A673 (cell line): ENCODE measurements at regions not wholly inside any gene's neighbourhood (a gene's known extent, or its start where the extent isn't known, plus 50 kb on each side); places are given as distances from the start of the nearest gene placed in this dataset.

Experiments used
- EZH2 ChIP-seq: fragments of 200-600 bp; sonication (generic); IDR thresholded peaks from 2 replicates; pipeline ENCODE4 v1.6.1; 2017; ENCODE audit warnings: borderline replicate concordance, low read depth, mild to moderate bottlenecking, mixed read lengths, antibody characterized with exemption, low read length; ENCODE audit not compliant: poor library complexity, severe bottlenecking
- TF ChIP-seq, protein P1 (sequence below): fragments of 300-800, 200-600 bp; sonication (generic); conservative IDR thresholded peaks from 2 replicates; pipeline ENCODE4 v1.5.1; 2017; ENCODE audit warnings: low read depth, mild to moderate bottlenecking, antibody characterized with exemption, low read length, moderate library complexity, mixed read lengths

DNA sequence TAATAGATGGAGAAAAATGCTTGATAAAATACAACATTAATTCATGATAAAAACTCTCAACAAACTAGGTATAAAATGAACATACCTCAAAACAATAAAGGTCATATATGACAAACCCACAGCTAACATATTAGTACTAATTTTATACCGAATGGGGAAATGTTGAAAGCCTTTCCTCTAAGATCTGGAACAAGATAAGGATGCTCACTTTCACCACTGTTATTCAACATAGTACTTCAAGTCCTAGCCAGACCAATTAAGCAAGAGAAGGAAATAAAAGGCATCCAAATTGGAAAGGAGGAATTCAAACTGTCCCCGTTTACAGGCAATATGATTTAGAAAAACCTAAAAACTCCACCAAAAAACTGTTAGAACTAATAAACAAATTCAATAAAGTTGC is 61.5 kb upstream of the CTIF start:
- TF ChIP-seq EZH2 = no peak
- TF ChIP-seq, protein P1, sequence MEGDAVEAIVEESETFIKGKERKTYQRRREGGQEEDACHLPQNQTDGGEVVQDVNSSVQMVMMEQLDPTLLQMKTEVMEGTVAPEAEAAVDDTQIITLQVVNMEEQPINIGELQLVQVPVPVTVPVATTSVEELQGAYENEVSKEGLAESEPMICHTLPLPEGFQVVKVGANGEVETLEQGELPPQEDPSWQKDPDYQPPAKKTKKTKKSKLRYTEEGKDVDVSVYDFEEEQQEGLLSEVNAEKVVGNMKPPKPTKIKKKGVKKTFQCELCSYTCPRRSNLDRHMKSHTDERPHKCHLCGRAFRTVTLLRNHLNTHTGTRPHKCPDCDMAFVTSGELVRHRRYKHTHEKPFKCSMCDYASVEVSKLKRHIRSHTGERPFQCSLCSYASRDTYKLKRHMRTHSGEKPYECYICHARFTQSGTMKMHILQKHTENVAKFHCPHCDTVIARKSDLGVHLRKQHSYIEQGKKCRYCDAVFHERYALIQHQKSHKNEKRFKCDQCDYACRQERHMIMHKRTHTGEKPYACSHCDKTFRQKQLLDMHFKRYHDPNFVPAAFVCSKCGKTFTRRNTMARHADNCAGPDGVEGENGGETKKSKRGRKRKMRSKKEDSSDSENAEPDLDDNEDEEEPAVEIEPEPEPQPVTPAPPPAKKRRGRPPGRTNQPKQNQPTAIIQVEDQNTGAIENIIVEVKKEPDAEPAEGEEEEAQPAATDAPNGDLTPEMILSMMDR = no peak
